ENCODE measurements at regions not wholly inside any gene's neighbourhood (a gene's known extent, or its start where the extent isn't known, plus 50 kb on each side); places are given as distances from the start of the nearest gene placed in this dataset.
"Not testable (repeated sequence)": the region's sequence is repeated elsewhere in the genome, so short reads cannot be mapped to it uniquely, and the experiment has no call there.

DNA sequence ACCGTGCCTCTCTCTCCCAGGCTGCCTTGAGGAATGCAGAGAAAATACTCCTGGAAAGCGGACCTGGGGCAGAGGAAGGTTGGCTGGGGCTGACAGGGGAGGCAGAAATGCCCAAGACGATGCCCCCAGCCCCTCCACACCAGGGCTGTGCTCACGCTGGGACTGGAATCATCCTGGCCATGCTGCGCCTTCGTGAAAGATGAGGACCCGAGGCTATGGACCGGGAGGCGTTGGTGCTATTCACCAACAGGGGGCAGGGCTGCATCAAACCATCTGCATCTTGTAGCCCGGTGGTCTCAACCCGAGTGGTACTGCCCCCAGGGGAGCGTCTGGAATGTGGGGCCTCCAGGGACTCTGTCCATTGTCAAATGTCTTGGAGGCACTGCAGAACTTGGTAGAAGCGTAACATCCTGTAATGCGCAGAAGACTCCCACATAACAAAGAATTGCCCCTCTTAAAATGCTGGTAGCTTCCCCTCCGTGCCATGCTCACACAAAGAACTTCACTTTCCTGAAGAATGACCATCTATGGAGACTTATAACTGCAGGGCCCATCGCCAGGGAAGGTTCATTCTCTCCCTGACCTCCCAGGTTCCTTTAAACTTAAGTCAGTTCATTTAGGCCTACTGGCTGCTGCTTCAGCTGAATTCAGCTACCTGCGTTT lies 251.2 kb downstream of the RRAGC start:
- no peak for DNase-seq

DNA sequence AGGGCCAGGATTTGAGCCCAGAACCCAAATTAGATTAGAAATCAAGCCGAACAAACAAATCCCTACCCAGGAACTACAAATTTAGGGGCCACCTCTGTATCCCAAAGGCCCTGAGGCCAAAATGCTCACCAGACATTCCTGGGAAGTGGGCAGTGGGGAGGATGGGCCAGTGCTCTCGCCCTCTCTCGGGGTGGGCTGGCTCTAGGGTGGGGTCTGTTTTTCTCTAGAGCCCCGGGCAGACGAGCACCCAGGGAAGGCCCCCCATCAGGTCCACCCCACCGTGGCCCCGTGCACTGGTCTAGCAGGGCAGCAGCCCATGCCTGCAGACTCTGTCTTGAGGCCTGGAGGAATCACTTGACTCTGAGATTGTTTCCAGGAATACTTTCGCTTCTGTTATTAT lies 252.0 kb downstream of the RRAGC start:
- no peak for DNase-seq

DNA sequence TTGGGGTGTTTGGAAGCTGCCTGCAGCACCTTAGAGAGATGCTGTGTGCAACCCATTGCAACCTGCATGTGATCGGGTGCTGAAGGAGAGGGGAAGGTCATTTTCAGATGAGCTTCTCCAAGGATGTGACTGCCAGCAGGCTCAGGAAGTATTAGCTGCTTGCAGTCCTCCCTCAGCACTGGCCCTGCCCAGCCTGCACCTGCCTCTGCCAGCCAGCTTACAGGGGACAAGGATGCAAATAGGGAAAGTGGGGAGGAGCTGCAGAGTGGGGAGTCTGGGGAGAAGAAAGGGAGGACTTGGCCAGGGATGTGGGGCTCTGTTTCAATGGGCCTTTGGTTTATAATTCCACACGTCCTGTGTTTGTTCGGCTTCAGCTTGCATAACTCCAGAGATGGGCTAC lies 254.5 kb downstream of the RRAGC start:
- DNase-seq = no peak

DNA sequence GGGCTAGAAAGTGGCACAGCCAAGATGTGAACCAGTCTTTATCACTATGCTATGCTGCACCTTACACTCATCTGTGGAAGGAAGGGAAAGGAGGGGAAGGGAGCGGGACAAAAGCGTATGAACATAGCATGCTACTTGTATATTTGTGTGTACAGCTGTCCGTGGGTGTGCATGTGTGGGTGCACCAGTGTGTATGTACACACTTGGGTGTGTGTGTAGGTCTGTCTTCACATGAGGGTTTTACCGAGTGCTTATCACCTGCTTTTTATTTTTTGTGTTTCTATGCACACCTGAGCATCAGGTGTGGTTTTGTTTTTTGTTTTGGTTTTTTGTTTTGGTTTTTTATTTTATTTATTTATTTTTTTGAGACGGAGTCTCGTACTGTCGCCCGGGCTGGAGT lies 255.7 kb downstream of the RRAGC start:
- no peak for DNase-seq

DNA sequence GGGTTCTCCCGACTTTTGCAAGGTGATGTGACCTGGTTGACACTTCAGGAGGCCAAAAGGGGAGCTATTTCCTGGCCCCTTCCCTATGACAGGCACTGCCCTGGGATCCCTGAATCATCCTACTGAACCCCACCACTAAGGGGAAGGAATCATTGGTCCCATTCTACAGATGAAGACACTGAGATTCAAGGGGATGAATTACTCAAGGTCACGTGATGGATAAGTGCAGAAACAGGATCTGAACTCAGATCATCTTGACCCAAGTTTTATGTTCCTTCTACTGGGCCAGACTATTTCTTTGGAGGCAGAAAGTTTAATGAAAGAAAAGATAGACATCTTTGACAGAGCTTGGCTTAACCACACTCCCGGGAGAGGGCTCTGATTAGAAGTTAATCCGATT lies 258.7 kb downstream of the RRAGC start:
- DNase-seq = no peak

DNA sequence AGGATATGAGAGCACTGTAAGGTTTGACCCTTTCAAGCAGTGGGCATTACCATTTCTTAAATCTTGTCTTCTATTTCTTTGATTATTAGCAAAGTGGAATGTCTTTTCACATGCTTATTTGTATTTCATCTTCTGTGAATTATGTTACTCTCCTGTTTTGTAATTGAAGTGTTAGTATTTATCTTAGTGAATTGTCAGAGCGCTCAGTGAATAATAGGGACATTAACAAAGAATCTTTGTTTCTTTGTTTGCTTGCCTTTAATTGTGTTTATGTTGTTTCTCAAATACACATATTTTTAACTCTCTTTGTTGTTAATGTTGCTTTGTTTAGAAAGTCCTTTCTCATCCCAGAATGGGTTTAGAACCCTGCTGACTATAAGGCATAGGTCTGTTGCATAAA lies 259.3 kb downstream of the RRAGC start:
- no peak for DNase-seq

DNA sequence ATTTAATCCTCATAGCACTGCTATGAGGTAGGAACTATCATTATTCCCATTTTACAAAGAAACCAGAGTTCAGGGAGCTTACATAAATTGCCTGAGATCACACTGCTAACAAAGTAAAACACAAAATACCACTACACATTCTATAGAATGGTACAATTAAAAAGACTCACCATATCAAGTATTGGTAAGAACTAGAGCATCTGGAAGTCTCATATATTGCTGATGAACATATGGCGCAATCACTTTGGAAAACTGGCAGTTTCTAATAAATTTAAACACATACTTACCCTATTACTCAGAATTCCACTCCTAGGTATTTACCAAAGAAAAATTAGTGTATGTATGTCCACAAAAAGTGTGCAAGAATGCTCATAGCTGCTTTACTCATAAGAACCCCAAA lies 261.5 kb downstream of the RRAGC start:
- DNase-seq = no peak

DNA sequence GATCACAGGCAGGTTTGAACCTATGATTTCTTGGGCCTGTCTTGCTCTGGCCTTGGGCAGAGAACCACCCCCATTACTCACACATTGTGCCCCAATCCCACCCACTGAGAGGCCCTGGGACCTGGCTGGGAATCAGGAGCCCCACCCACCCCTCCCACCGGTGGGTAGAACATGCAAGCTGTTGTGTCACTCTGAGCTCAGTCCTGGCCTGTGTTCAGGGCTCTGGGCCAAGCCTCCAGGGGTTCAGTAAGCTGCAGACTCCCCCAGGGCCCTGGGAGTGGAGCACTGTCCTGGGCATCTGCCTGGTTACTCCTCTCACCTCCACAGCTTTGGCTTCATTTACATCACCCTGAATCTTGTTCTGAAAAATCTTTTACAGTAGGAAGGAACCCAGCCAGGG lies 270.5 kb downstream of the RRAGC start:
- DNase-seq = no peak

DNA sequence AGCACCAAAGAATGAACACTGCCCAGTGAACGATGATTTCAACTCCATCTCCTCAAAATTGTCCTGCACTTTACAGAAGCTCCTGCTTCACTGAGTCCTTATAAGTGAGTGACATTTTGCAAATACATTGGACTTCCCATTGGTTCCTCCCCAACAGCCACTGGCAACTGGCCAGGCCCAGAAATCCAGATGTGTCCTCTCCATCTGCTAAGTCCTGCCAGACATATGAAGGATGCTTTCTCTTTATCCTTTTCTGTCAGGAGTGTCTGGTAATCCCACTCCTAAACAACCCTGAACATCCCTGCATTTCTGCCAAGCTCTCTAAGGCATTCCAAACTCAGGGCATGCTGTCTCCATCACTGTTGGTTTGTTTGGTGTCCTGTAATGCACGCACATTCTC lies 271.8 kb downstream of the RRAGC start:
- no peak for DNase-seq

DNA sequence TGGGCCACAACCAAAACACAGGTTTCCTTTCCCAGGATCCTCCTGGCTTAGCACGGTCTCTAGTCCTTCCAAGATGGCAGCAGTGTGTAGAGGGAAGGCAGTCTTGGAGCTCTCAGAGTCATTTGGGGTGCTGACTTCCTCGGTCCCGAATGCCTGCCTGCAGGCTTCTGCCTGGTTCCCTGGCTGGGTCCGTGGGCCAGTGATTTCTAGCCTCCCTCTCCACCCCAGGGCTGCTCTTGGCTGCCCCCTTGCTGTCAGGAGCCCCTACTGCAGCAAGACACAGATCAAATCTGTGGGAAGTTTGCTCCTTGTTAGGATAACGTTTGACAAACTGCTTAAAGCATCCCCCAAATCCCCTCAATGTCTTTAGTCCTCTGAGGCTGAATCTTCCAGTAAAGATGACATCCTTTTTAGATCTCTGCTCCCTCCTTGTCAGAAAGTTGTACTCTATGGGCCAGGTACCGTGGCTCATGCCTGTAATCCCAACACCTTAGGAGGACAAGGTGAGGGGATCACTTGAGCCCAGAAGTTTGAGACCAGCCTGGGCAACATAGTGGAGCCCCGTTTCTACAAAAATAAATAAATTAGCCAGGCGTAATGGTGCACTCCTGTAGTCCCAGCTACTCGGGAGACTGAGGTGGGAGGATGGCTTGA lies 272.5 kb downstream of the RRAGC start:
- no peak for DNase-seq

DNA sequence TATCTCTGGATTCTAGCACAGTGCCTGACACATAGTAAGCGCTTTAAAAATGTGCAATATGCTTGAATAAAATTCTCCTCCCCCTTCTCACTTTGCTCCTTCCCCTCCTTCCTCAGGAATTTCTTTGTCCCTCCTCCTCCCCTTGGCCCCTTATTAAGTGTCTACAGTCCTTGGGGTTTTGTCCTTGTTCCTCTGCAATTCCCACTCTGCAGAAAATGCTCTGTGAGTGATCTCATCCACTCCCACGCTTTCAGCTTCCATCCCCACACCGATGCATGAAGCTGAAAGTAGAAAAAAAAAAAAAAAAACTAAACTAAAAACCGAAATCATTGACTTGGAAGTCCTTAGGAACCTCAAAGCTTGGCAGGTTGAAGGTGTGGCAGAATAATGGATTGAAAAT lies 273.6 kb downstream of the RRAGC start:
- no peak for DNase-seq

DNA sequence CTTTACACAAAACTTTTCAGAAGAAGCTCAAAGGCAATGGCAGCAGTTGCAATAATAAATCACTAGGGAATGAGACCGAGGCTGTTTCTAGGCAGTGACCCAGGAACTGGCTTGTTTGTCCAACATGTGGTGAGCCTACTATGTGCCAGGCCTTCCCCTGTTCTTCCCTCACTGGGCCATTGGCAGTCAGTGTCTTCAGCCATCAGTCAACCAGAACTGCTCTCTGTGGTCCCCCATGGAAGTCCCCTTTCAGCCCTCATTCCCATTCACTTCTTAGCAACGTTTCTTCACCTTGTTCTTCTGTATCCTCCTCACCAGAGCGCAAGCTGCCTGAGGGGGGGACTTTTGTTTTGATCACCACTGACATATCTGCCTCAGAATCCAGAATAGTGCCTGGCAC lies 274.1 kb downstream of the RRAGC start:
- DNase-seq = no peak

DNA sequence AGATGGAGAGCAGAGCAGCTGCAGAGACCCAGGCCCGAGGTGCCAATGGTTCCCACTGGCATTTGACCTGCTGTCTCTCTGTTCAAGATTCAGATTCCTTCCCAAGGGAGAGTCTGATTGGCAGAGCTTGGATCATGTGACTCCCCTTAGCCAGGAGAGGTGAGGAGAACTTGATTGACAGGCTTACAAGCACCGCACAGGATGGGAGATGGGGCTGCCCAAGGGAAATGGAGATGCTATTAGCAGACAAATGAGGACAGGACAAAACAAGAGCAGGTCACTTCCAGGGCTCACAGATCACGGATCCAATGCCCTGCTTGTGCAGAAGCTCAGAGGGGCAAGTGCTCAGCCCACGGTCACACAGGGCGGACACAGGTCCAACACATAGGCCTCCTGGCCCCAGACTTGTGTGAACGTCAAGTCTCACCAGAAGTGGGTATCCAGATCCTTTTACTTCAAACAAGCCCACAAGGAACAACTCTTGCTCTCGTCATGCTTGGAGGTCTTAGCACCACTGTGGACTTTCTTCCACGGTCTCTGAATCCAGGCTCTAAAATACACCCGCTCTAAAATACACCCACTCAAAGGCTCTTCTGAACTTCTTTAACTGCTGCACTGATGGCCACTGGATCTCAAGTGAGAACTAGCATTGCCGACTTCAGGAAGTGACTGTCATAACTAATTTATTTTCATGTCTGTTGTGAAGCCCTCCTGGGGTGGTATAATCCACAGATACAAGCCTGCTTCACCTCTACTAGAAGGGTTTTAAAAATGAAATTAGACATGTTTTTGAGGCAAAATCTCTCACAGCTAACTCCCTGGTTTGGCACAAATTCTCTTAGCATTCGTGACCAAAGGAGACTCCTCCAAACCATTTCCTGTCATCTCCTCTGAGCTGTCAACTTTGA lies 274.9 kb downstream of the RRAGC start:
- no peak for DNase-seq

DNA sequence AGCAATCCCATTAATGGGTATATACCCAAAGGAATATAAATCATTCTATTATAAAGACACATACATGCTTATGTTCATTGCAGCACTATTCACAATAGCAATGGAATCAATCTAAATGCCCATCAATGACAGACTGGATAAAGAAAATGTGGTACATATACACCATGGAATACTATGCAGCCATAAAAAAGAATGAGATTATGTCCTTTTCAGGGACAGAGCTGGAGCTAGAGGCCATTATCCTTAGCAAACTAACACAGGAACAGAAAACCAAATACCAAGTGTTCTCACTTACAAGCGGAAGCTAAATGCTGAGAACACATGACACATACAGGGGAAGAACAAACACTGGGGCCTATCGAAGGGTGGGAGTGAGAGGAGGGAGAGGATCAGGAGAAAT lies 276.3 kb downstream of the RRAGC start:
- not testable (repeated sequence) for DNase-seq

DNA sequence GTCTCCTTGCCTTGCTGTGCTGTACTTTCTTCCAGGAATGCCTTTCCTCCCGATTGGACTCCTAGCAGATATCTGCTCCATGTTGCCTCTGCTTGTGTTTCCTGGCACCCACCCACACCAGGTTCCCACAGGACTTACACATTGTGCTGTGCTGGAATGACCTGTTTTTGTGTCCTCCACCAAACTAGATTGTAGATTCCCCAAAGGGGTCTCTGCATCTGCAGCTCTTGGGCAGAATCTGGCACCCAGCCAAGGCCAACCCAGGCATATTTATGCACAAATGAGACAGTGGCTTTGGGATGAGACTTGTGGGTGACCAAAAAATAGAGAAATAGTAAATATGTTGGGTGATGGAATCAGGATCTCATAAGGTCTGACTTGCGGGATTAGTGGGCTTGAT lies 278.2 kb downstream of the RRAGC start:
- DNase-seq = no peak

DNA sequence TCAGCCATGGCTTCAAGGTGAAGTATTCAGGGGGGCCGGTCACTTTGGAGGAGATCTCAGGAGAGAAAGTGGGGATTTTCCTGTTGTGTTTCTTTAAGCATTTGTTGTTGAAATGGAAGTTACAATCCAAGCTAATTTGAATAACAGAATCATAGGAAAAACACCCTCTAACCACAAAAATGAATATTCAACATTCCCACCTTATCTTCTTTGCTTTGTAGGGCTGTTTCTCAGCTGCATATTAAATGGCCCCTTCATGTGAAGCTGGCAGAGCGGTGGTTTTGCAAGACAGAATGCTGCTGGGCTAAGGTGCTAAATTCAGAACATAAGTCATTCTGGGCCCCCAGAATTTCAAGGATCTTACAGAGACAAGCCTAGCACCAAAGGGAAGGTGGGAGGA lies 279.0 kb downstream of the RRAGC start:
- no peak for DNase-seq

DNA sequence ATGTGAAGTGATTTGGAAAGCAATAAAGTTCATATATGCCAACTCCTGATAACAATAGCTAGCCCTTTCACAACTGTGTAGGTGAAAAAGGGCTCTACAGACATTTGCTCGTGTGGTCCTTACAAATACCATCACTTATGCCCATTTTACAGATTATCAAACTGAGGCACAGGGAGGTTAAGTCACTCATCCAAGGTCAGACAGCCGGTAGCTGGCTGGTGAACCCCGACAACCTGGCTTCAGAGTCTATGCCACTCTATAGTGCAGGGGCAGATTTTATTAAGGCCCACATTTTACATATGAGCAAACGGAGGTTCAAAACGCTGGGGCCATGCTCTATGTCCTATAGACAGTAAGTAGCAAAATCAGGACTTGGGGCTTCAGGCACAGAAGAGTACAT lies 280.5 kb downstream of the RRAGC start:
- no peak for DNase-seq

DNA sequence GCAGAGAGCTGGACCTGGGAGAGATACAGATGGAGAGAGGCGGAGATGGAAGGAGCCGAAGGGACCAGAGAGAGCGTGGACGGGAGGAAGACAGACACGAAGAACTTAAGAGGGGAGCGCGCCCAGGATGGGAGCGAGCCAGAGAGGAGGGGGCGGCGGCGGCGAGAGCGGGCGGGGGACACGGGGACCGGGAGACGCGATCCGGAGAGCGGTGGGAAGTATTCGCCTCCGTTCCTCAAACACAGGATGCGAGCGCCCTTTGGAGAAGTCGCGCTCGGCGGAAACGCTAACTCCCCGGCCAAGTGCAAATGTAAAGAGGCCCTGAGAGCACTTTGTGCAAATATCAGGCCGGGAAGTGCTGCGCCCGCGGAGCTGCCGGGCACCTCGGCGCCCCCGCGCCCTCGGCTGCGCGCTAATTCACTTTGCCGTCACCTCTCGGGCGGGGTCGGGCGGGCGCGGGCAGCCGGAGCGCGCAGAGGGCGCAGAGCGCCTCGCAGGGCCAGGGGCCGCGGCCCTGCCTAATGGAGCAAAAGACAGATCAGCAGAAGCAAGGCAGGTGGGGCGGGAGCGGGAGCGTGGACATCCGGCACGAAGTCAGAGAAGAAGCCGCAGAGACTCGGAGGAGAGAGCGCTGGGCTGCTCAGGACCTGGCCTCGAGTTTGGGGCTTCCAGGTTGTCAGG lies 281.2 kb downstream of the RRAGC start:
- DNase-seq = no peak

DNA sequence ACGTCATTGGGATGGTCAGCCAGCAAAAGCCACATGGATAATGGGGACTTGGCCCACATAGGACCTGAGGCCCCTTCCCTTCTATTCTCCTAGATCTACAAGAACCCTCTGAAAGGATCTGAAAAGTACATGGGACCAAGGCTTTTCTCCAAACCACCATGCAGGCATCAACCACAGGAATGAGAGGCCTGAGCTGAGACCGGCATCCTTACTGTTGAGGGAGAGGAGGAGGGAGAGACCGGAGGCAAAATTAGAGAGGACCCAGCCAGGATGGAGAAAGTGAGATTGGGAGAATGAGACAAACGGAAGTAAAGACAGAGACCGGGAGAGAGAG lies 281.7 kb downstream of the RRAGC start:
- DNase-seq = no peak

DNA sequence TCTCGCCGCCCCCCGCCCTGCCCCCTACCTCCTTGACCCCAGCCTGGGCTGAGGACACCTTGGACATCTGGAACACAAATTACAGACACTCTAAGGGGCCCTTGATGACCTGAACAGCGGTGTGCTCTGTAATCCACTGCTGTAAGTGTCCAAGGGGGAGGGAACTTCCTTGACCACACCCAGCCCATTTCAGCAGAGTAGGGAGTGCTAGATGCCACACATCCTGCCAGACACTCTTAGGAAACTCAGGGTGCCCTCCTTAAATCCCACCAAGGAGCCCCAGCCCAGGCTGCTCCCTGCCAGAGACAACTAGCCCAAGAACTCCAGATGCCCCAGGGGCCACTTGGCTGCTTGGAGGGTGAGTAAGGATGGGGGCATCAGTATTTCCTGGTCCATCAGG lies 282.2 kb downstream of the RRAGC start:
- no peak for DNase-seq

DNA sequence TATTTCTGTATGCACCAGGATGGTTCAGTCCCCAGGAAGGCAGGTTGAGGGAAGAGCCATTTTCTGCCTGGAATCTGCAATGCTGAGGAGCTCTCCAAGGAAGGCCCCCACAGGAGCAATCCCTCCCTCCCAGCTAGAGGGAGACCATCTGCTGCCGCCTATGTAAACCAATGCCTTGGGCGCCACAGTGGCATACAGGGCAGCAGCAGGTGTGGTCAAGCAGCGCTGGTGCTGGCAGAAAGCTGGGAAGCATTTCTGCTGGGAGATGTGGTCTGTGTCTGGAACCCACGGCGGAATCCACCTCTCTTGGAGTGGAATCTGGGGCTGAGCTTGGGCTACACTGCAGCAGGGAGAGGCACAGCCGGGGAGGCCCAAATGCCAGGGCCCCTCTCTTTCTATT lies 283.3 kb downstream of the RRAGC start:
- no peak for DNase-seq

DNA sequence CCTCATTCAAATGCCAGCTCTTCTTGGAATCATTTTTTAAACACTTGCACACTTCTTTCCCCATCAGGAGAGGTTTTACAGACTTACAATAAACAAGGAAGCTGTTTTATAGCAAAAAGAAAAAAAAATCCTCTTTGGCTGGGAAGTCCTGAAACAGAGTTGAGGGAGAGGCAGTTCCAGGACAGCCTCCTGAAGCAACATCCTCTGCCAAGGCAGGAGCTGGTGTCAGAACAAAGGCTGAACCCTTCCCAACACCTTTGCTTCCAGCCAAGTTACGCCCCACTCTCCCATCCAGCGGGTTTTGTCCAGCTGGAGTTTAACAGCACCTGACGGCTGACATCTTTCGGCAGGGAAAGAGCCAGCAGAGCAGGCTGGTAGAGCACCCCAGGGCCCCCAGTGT lies 287.8 kb downstream of the RRAGC start:
- no peak for DNase-seq

DNA sequence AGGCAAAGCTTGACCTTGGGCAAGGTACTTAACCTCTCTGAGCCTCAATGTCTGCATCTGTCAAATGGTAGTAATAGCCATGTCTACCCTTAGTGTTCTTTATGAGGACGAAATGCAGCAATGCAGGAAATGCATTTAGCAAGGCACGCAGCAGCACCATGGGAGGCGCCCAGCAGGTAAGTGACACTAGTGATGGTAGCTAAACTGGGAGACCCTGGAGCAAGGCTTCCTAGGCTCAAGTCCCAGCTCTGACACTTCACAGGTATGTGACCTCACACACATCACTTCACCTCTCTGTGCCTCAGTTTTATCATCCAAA lies 289.0 kb downstream of the RRAGC start:
- DNase-seq = no peak
